ENCODE measurements at regions not wholly inside any gene's neighbourhood (a gene's known extent, or its start where the extent isn't known, plus 50 kb on each side); places are given as distances from the start of the nearest gene placed in this dataset.

- DNase-seq, result no peak
- H3K36me3 ChIP-seq, result no peaks in the 10 kb centered on the region
- 53% methylated on average over 2 of the region's 2 CpGs; no CpG with 5 or more reads in 1 of the 2 donors for WGBS, 2 donors (ENCODE audit: low coverage in 1 of 2)
- no peaks in the 10 kb centered on the region for H3K9me3 ChIP-seq
- H3K27ac ChIP-seq, result no peak overlapping the region
- TF ChIP-seq EP300 (IDR thresholded peaks at IDR 0.05; ENCODE audit: low read depth), result no peak
- TF ChIP-seq CTCF (IDR thresholded peaks at IDR 0.05), result no peak
- TF ChIP-seq POLR2A (IDR thresholded peaks at IDR 0.05), result no peak
- no peak for TF ChIP-seq POLR2AphosphoS5 (IDR thresholded peaks at IDR 0.05)
- in situ Hi-C loops (cut with MboI; ENCODE audit: low pct_ligation_motif_present in 1 of 4, low pct_unique_long_range_greater_than_20kb in 1 of 4, low sequenced_read_pairs in 3 of 4) (no loop called here), intact Hi-C loops (cut with DNase I; ENCODE audit: low total_unique reads) (no loop called here)
- no peak overlapping the region for H3K4me3 ChIP-seq
- no peaks in the 10 kb centered on the region for H3K27me3 ChIP-seq
- H3K4me1 ChIP-seq, result no peaks in the 10 kb centered on the region
Measured at GRCh38 chrX:82973646-82974045, 534.4 kb upstream of the POU3F4 start.

DNA sequence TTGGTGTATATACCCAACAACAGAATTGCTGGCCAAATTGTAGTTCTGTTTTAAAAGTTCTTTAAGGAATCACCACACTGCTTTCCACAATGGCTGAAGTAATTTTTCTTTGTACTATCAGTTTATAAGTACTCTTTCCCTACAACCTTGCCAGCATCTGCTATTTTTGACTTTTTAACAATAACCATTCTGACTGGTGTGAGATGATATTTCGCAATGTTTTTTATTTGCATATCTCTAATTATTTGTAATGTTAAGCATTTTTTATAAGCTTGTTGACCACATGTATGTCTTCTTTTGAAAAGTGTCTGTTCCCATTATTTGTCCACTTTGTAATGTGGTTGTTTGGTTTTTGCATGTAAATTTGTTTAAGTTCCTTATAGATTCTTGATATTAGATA is 509.9 kb upstream of the POU3F4 start:
- 93 to 100% methylated on average over 1 of the region's 1 CpG for WGBS, 2 donors (ENCODE audit: low coverage in 1 of 2)
- Histone ChIP-seq H3K9me3 (no peaks in the 10 kb centered on the region), H3K27me3 (no peaks in the 10 kb centered on the region), H3K4me1 (no peaks in the 10 kb centered on the region), H3K4me3 (no peak overlapping the region), H3K27ac (no peak overlapping the region), H3K36me3 (no peaks in the 10 kb centered on the region)
- TF ChIP-seq POLR2A (IDR thresholded peaks at IDR 0.05) (no peak), EP300 (IDR thresholded peaks at IDR 0.05; ENCODE audit: low read depth) (no peak)
- intact Hi-C loops (cut with DNase I; ENCODE audit: low total_unique reads), result no loop called here
- no peak for DNase-seq
- in situ Hi-C loops (cut with MboI; ENCODE audit: low pct_ligation_motif_present in 1 of 4, low pct_unique_long_range_greater_than_20kb in 1 of 4, low sequenced_read_pairs in 3 of 4), result no loop called here

DNA sequence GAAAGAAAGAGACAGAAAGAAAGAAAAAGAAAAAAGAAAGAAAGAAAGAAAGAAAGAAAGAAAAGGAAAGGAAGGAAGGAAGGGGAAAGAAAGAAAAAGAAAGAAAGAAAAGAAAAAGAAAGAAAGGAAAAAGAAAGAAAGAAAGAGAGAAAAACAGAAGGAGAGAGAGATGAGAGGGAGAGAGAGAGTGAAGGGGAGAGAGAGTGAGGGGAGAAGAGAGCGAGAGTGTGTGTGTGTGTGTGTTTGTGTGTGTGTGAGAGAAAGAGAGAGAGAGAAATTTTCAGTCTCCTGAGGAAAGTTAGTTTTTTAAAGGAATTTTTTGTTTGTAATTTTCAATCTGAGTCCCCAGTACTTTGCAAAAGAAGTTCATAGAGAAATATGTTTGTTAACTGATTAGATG is 504.1 kb upstream of the POU3F4 start:
- in situ Hi-C loops (cut with MboI; ENCODE audit: low pct_ligation_motif_present in 1 of 4, low pct_unique_long_range_greater_than_20kb in 1 of 4, low sequenced_read_pairs in 3 of 4), result no loop called here
- H3K27me3 ChIP-seq, result no peaks in the 10 kb centered on the region
- no peaks in the 10 kb centered on the region for H3K4me1 ChIP-seq
- no peaks in the 10 kb centered on the region for H3K9me3 ChIP-seq
- TF ChIP-seq EP300 (IDR thresholded peaks at IDR 0.05; ENCODE audit: low read depth) (no peak), CTCF (IDR thresholded peaks at IDR 0.05) (no peak), POLR2AphosphoS5 (IDR thresholded peaks at IDR 0.05) (no peak), POLR2A (IDR thresholded peaks at IDR 0.05) (no peak)
- intact Hi-C loops (cut with DNase I; ENCODE audit: low total_unique reads), result no loop called here
- H3K36me3 ChIP-seq, result no peaks in the 10 kb centered on the region
- no peak for DNase-seq
- no peak overlapping the region for H3K4me3 ChIP-seq
- 50 to 73% methylated on average over 1 of the region's 1 CpG for WGBS, 2 donors (ENCODE audit: low coverage in 1 of 2)
- no peak overlapping the region for H3K27ac ChIP-seq

- Histone ChIP-seq H3K36me3 (no peaks in the 10 kb centered on the region), H3K27ac (no peak overlapping the region), H3K27me3 (no peaks in the 10 kb centered on the region), H3K9me3 (no peaks in the 10 kb centered on the region), H3K4me3 (no peak overlapping the region), H3K4me1 (no peaks in the 10 kb centered on the region)
- peak in 1 of 5 experiments; percentile 23 for TF ChIP-seq CTCF (IDR thresholded peaks at IDR 0.05)
- no peak for TF ChIP-seq EP300 (IDR thresholded peaks at IDR 0.05; ENCODE audit: low read depth)
- intact Hi-C loops (cut with DNase I; ENCODE audit: low total_unique reads), result no loop called here
- in situ Hi-C loops (cut with MboI; ENCODE audit: low pct_ligation_motif_present in 1 of 4, low pct_unique_long_range_greater_than_20kb in 1 of 4, low sequenced_read_pairs in 3 of 4), result no loop called here
- DNase-seq, result no peak
- WGBS, 2 donors (ENCODE audit: low coverage in 1 of 2), result 67 to 100% methylated on average over 2 to 6 of the region's 6 CpGs
Measured at GRCh38 chrX:83008415-83008814, 499.7 kb upstream of the POU3F4 start.

DNA sequence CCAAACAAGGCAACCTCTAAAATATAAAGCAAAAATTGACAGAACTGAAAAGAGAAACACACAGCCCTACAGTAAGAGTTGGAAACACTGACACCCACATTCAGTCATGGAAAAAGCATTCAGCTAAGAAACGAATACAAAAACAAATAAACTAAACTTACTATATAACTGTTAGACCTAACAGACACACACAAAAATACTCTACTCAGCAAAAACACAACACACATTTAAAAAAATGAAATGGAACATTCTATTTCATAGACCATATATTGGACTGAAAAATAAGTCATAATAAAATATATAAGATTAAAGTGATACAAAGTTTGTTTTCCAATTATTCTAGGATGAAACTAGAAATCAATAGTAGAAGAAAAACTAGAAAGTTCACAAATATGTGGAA is 488.8 kb upstream of the POU3F4 start:
- no peaks in the 10 kb centered on the region for H3K36me3 ChIP-seq
- H3K4me1 ChIP-seq, result no peaks in the 10 kb centered on the region
- TF ChIP-seq POLR2A (IDR thresholded peaks at IDR 0.05), result no peak
- no peak for TF ChIP-seq EP300 (IDR thresholded peaks at IDR 0.05; ENCODE audit: low read depth)
- TF ChIP-seq POLR2AphosphoS5 (IDR thresholded peaks at IDR 0.05), result no peak
- no peak for TF ChIP-seq CTCF (IDR thresholded peaks at IDR 0.05)
- no peak overlapping the region for H3K4me3 ChIP-seq
- in situ Hi-C loops (cut with MboI; ENCODE audit: low pct_ligation_motif_present in 1 of 4, low pct_unique_long_range_greater_than_20kb in 1 of 4, low sequenced_read_pairs in 3 of 4), result no loop called here
- no peaks in the 10 kb centered on the region for H3K9me3 ChIP-seq
- H3K27me3 ChIP-seq, result no peaks in the 10 kb centered on the region
- DNase-seq, result no peak
- intact Hi-C loops (cut with DNase I; ENCODE audit: low total_unique reads), result no loop called here
- no peak overlapping the region for H3K27ac ChIP-seq
- WGBS, 2 donors (ENCODE audit: low coverage in 1 of 2), result 32 to 40% methylated on average over 1 of the region's 1 CpG
